Liver (tissue), 8 donors: ENCODE measurements at regions not wholly inside any gene's neighbourhood (a gene's known extent, or its start where the extent isn't known, plus 50 kb on each side); places are given as distances from the start of the nearest gene placed in this dataset.

ENCODE experiments used
- DNase-seq: peaks from one replicate; pipeline ENCODE4 v3.0.0-alpha.2; 2017; ENCODE audit warnings: low spot score
- H3K27ac ChIP-seq, 2 donors: one replicate each; pipeline ENCODE4 v1.7.0; 2013; ENCODE audit warnings: inconsistent platforms in 2 of 2, low read length in 2 of 2, control low read depth in 1 of 2, low read depth in 1 of 2, mild to moderate bottlenecking in 1 of 2
- H3K27me3 ChIP-seq, 4 donors: one replicate each; pipeline versions ENCODE4 v1.6.1 to v1.7.0; 2013; ENCODE audit warnings: low read length in 3 of 4, inconsistent platforms in 1 of 4, mild to moderate bottlenecking in 1 of 4, moderate library complexity in 1 of 4; ENCODE audit not compliant: control insufficient read depth in 4 of 4, insufficient read depth in 4 of 4
- H3K36me3 ChIP-seq, 4 donors: one replicate each; pipeline versions ENCODE4 v1.6.1 to v1.7.0; 2013; ENCODE audit warnings: low read length in 3 of 4, mild to moderate bottlenecking in 3 of 4, low read depth in 1 of 4, moderate library complexity in 1 of 4; ENCODE audit not compliant: control insufficient read depth in 4 of 4, insufficient read depth in 3 of 4
- H3K4me1 ChIP-seq, 4 donors: one replicate each; pipeline versions ENCODE4 v1.6.1 to v1.7.0; 2013; ENCODE audit warnings: low read length in 3 of 4, mild to moderate bottlenecking in 3 of 4, moderate library complexity in 1 of 4; ENCODE audit not compliant: control insufficient read depth in 4 of 4, insufficient read depth in 4 of 4
- H3K4me3 ChIP-seq, 3 donors: one replicate each; pipeline versions ENCODE4 v1.6.1 to v1.7.0; 2013; ENCODE audit warnings: low read length in 3 of 3, control low read depth in 1 of 3, low read depth in 1 of 3, mild to moderate bottlenecking in 1 of 3
- H3K9ac ChIP-seq, 2 donors: one replicate each; pipeline ENCODE4 v1.7.0; 2013; ENCODE audit warnings: low read length in 2 of 2, mild to moderate bottlenecking in 2 of 2, moderate library complexity in 2 of 2, control low read depth in 1 of 2, low read depth in 1 of 2
- H3K9me3 ChIP-seq, 4 donors: one replicate each; pipeline versions ENCODE4 v1.6.1 to v1.7.0; 2013; ENCODE audit warnings: low read length in 3 of 4; ENCODE audit not compliant: control insufficient read depth in 4 of 4
- ATF3 ChIP-seq: IDR thresholded peaks from 2 replicates; pipeline ENCODE4 v1.6.1; 2016; ENCODE audit warnings: antibody characterized with exemption
- CTCF ChIP-seq: fragments of 150-350 bp; IDR thresholded peaks from 2 replicates; pipeline ENCODE4 v1.5.1; 2017; ENCODE audit warnings: improper control_type of control experiment, low read depth, low read length; ENCODE audit not compliant: missing input control
- EGR1 ChIP-seq, 2 donors: IDR thresholded peaks; 2 replicates each; pipeline ENCODE4 v1.6.1; 2016 to 2018; ENCODE audit warnings: antibody characterized with exemption in 2 of 2, low read depth in 2 of 2
- FOXA1 ChIP-seq: IDR thresholded peaks from 2 replicates; pipeline ENCODE4 v1.6.1; 2016; ENCODE audit warnings: antibody characterized with exemption
- FOXA2 ChIP-seq: IDR thresholded peaks from 2 replicates; pipeline ENCODE4 v1.6.1; 2016; ENCODE audit warnings: antibody characterized with exemption
- GABPA ChIP-seq, 2 donors: IDR thresholded peaks in 1 of 2; conservative IDR thresholded peaks in 1 of 2; 2 replicates each; pipeline ENCODE4 v1.6.1; 2016; ENCODE audit warnings: antibody characterized with exemption in 2 of 2, mild to moderate bottlenecking in 1 of 2, moderate library complexity in 1 of 2
- HNF4A ChIP-seq, 2 donors: conservative IDR thresholded peaks; 2 replicates each; pipeline ENCODE4 v1.6.1; 2016; ENCODE audit warnings: antibody characterized with exemption in 2 of 2, mild to moderate bottlenecking in 2 of 2
- HNF4G ChIP-seq: IDR thresholded peaks from 2 replicates; pipeline ENCODE4 v1.6.1; 2016; ENCODE audit warnings: antibody characterized with exemption
- JUND ChIP-seq, 2 donors: IDR thresholded peaks; 2 replicates each; pipeline ENCODE4 v1.6.1; 2016; ENCODE audit warnings: antibody characterized with exemption in 2 of 2
- MAX ChIP-seq: IDR thresholded peaks from 2 replicates; pipeline ENCODE4 v1.6.1; 2016; ENCODE audit warnings: antibody characterized with exemption
- NR2F2 ChIP-seq: IDR thresholded peaks from 2 replicates; pipeline ENCODE4 v1.6.1; 2016; ENCODE audit warnings: antibody characterized with exemption
- RAD21 ChIP-seq, 2 donors: IDR thresholded peaks; 2 replicates each; pipeline ENCODE4 v1.6.1; 2016; ENCODE audit warnings: antibody characterized with exemption in 2 of 2, mild to moderate bottlenecking in 2 of 2
- REST ChIP-seq: IDR thresholded peaks from 2 replicates; pipeline ENCODE4 v1.6.1; 2016; ENCODE audit warnings: antibody characterized with exemption, mild to moderate bottlenecking
- RXRA ChIP-seq, 2 donors: IDR thresholded peaks; 2 replicates each; pipeline ENCODE4 v1.6.1; 2017 to 2018; ENCODE audit warnings: antibody characterized with exemption in 2 of 2, mild to moderate bottlenecking in 1 of 2
- SP1 ChIP-seq: IDR thresholded peaks from 2 replicates; pipeline ENCODE4 v1.6.1; 2018; ENCODE audit warnings: antibody characterized with exemption, mild to moderate bottlenecking
- TAF1 ChIP-seq: conservative IDR thresholded peaks from 2 replicates; pipeline ENCODE4 v1.6.1; 2016; ENCODE audit warnings: antibody characterized with exemption, mild to moderate bottlenecking
- YY1 ChIP-seq: IDR thresholded peaks from 2 replicates; pipeline ENCODE4 v1.6.1; 2016; ENCODE audit warnings: antibody characterized with exemption, mild to moderate bottlenecking
- ZBTB33 ChIP-seq: IDR thresholded peaks from 2 replicates; pipeline ENCODE4 v1.6.1; 2016; ENCODE audit warnings: antibody characterized with exemption
- WGBS: extraction: QIAGEN DNeasy Blood & Tissue Kit; methylation state at CpG from one replicate; pipeline ENCODE4 v1.1.7; 2013; 5-methylcytosine and 5-hydroxymethylcytosine counted together
- donor health status: healthy.
- donor health status: healthy.
- donor health status: healthy.
- donor health status: healthy.
- donor health status: healthy.

GRCh38 chr15:80333261-80333660, 70.9 kb upstream of the ARNT2 start:
- TF ChIP-seq FOXA1: no peak
- no peak for TF ChIP-seq RXRA (IDR thresholded peaks at IDR 0.05)
- no peak for TF ChIP-seq TAF1
- TF ChIP-seq MAX: no peak
- no peak for TF ChIP-seq YY1
- TF ChIP-seq FOXA2: no peak
- TF ChIP-seq EGR1 (IDR thresholded peaks at IDR 0.05; ENCODE audit: low read depth in 2 of 2): no peak
- no peak for TF ChIP-seq JUND (IDR thresholded peaks at IDR 0.05)
- no peak for TF ChIP-seq CTCF
- no peak for TF ChIP-seq REST
- TF ChIP-seq HNF4A (conservative IDR thresholded peaks at IDR 0.05): no peak
- TF ChIP-seq ATF3: no peak
- peaks cover 0 to 3% (median 0%) of the 10 kb centered on the region in 4 donors for H3K27me3 ChIP-seq
- DNase-seq: no peak
- H3K9ac ChIP-seq: no peak overlapping the region
- H3K9me3 ChIP-seq: no peaks in the 10 kb centered on the region
- H3K4me3 ChIP-seq: no peak overlapping the region
- no peaks in the 10 kb centered on the region for H3K36me3 ChIP-seq
- 63% methylated on average over 4 of the region's 4 CpGs for WGBS
- no peaks in the 10 kb centered on the region for H3K4me1 ChIP-seq
- no peak overlapping the region for H3K27ac ChIP-seq

GRCh38 chr15:80334521-80334920, 69.7 kb upstream of the ARNT2 start:
- DNase-seq: no peak
- Histone ChIP-seq H3K4me1 (no peaks in the 10 kb centered on the region), H3K27ac (no peak overlapping the region), H3K4me3 (no peak overlapping the region), H3K27me3 (peaks cover 0 to 3% (median 0%) of the 10 kb centered on the region in 4 donors), H3K9ac (no peak overlapping the region), H3K36me3 (no peaks in the 10 kb centered on the region), H3K9me3 (no peaks in the 10 kb centered on the region)
- TF ChIP-seq ATF3 (no peak), RXRA (IDR thresholded peaks at IDR 0.05) (no peak), GABPA (IDR thresholded peaks at IDR 0.05 in 1 of 2, conservative IDR thresholded peaks at IDR 0.05 in 1 of 2) (no peak), SP1 (no peak), FOXA2 (no peak), TAF1 (no peak), REST (no peak), JUND (IDR thresholded peaks at IDR 0.05) (no peak), HNF4G (no peak), NR2F2 (no peak), ZBTB33 (no peak), RAD21 (IDR thresholded peaks at IDR 0.05) (no peak)
- 48% methylated on average over 1 of the region's 1 CpG for WGBS
